Activated naive CD4-positive, alpha-beta T cell (primary cell): ENCODE measurements at regions not wholly inside any gene's neighbourhood (a gene's known extent, or its start where the extent isn't known, plus 50 kb on each side); places are given as distances from the start of the nearest gene placed in this dataset.
"Not testable (repeated sequence)": the region's sequence is repeated elsewhere in the genome, so short reads cannot be mapped to it uniquely, and the experiment has no call there.

ENCODE experiments used
- DNase-seq, 4 experiments: peaks; one replicate each; lab custom pipeline; 2025; lab: John Stamatoyannopoulos, UW

- no peak for DNase-seq
These were observed 101.2 kb downstream of the ESM1 start for GRCh38 chr5:54884195-54884536.

GRCh38 chr5:54883374-54884194 is 101.8 kb downstream of the ESM1 start:
- DNase-seq, result no peak

- DNase-seq, result no peak
These were observed 102.6 kb downstream of the ESM1 start for GRCh38 chr5:54882841-54883240.

- no peak for DNase-seq
These were observed 103.3 kb downstream of the ESM1 start for GRCh38 chr5:54882101-54882500.

GRCh38 chr5:54881286-54882005 is 103.9 kb downstream of the ESM1 start:
- DNase-seq, result no peak

GRCh38 chr5:54876976-54877375 is 108.4 kb downstream of the ESM1 start:
- no peak for DNase-seq

- DNase-seq, result no peak
These were observed 108.8 kb downstream of the ESM1 start for GRCh38 chr5:54876556-54876955.

GRCh38 chr5:54874337-54875021 is 110.9 kb downstream of the ESM1 start:
- no peak for DNase-seq

- no peak for DNase-seq
These were observed 111.7 kb downstream of the ESM1 start for GRCh38 chr5:54873691-54874090.

- DNase-seq, result no peak
These were observed 112.6 kb downstream of the ESM1 start for GRCh38 chr5:54872810-54873209.

GRCh38 chr5:54870271-54870670 is 115.1 kb downstream of the ESM1 start:
- DNase-seq, result no peak

- no peak for DNase-seq
These were observed 115.7 kb downstream of the ESM1 start for GRCh38 chr5:54869691-54870090.

GRCh38 chr5:54868511-54869483 is 116.6 kb downstream of the ESM1 start:
- DNase-seq, result no peak

- no peak for DNase-seq
These were observed 118.0 kb downstream of the ESM1 start for GRCh38 chr5:54867310-54867944.

GRCh38 chr5:54864911-54865515 is 120.4 kb downstream of the ESM1 start:
- DNase-seq, result not testable (repeated sequence)

GRCh38 chr5:54862036-54862435 is 123.4 kb downstream of the ESM1 start:
- no peak for DNase-seq

- DNase-seq, result no peak
These were observed 124.0 kb downstream of the ESM1 start for GRCh38 chr5:54861212-54861894.

- no peak for DNase-seq
These were observed 125.1 kb downstream of the ESM1 start for GRCh38 chr5:54860321-54860720.

- DNase-seq, result no peak
These were observed 126.1 kb downstream of the ESM1 start for GRCh38 chr5:54859316-54859715.

GRCh38 chr5:54854883-54855581 is 130.4 kb downstream of the ESM1 start:
- no peak for DNase-seq
